CD4-positive, alpha-beta T cell treated with Interleukin-15 for 1 hour (primary cell): ENCODE measurements at regions not wholly inside any gene's neighbourhood (a gene's known extent, or its start where the extent isn't known, plus 50 kb on each side); places are given as distances from the start of the nearest gene placed in this dataset.
"Not testable (repeated sequence)": the region's sequence is repeated elsewhere in the genome, so short reads cannot be mapped to it uniquely, and the experiment has no call there.

Source experiments
- DNase-seq: peaks from one replicate; pipeline ENCODE4 v3.0.0-alpha.2; 2020

GRCh38 chr4:1558205-1558604 is 125.9 kb downstream of the FAM53A start:
- DNase-seq, result no peak

- DNase-seq, result no peak
Measured at GRCh38 chr4:1557221-1557597, 126.9 kb downstream of the FAM53A start.

GRCh38 chr4:1556541-1557220 is 127.4 kb downstream of the FAM53A start:
- no peak for DNase-seq

DNA sequence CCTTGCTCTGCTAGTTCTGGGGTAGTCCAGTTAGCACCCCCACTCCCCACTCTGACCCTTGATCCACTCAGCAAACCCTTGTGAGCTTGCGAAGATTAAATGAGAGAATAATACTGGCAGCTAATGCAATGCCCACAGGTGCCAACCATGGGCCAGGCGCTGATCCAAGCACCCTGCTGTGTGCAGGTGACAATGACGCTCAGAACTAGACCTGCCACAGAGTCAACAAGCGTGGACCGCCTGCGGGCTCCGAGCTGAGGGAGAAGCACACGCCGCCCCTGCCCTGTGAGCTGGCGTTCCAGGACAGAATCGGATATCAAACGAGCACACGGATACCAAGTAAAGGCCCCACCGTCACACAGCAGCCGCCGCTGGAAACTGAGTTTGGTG is 129.2 kb downstream of the FAM53A start:
- DNase-seq, result no peak

DNA sequence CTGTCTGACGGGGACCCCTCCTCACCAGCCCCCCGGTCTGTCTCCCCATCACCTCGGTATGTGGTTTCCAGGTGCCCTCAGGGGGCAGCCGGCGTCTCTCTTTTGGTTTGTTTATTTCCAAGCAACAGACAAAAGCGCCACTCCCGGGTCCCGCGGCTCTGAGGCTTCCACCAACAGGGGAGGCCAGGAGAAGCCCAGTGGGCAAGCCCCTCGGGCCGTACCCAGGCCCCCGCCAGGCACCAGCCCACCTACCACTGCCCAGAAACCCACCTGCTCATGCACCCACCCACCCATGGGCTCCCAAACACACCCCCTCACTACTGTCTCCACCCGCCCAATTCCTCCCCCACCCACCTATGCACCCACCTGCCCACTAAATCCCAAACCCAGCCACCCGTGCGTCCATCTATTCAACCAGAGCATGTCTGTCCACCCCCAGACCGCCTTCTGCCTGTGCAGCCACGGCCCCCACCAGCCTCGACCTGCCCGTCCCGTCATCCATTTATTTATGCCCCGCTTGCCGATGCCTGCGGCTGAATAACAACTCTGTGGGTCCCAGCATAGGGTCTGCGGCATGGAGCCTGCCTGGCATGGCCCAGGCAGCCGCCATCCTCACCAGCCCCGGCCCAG is 129.8 kb downstream of the FAM53A start:
- no peak for DNase-seq

GRCh38 chr4:1553365-1553764 is 130.7 kb downstream of the FAM53A start:
- DNase-seq, result no peak

DNA sequence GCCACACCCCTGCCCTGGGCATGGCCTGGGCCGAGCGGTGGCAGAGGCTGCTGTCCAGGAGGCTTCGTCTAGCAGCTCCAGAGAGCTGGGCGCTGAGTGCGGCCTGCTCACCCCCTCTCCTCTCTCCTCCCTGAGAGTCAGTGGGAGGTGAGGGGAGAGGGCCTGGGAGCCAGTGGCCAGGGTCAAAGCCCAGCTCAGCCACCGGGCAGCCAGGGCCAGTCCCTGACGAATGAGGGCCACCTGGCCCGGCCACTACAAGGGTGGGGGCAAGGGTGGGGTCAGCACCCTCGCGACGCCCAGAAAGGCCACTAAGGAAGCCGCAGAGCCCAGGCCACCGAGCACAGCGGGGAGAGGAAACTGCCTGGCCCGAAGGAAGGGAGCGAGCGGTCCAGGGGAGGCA is 131.7 kb downstream of the FAM53A start:
- DNase-seq, result no peak

DNA sequence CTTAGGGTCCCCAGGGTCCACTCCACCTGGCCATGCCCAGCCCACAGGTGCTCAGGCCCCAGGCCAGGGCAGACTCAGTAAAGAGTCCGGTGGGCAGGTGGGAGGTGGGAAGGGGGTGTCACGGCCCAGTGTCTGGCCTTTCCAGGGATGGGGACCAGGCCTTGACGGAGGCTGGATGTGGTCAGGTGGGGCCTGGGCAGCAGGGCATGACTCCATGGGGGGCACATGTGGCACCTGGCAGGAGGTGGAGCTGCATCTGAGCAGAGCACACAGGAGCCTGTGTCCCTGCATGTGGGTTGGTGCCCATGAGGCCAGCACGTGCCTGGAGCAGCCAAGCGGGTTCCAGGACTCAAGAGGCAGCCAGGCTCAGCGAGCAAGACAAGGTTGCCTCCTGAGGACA is 132.9 kb downstream of the FAM53A start:
- no peak for DNase-seq

- no peak for DNase-seq
Measured at GRCh38 chr4:1550122-1551070, 133.7 kb downstream of the FAM53A start.

GRCh38 chr4:1549638-1550035 is 134.5 kb downstream of the FAM53A start:
- DNase-seq, result no peak

GRCh38 chr4:1548827-1549637 is 135.1 kb downstream of the FAM53A start:
- DNase-seq, result peak; percentile 45

GRCh38 chr4:1547856-1548826 is 136.0 kb downstream of the FAM53A start:
- no peak for DNase-seq

DNA sequence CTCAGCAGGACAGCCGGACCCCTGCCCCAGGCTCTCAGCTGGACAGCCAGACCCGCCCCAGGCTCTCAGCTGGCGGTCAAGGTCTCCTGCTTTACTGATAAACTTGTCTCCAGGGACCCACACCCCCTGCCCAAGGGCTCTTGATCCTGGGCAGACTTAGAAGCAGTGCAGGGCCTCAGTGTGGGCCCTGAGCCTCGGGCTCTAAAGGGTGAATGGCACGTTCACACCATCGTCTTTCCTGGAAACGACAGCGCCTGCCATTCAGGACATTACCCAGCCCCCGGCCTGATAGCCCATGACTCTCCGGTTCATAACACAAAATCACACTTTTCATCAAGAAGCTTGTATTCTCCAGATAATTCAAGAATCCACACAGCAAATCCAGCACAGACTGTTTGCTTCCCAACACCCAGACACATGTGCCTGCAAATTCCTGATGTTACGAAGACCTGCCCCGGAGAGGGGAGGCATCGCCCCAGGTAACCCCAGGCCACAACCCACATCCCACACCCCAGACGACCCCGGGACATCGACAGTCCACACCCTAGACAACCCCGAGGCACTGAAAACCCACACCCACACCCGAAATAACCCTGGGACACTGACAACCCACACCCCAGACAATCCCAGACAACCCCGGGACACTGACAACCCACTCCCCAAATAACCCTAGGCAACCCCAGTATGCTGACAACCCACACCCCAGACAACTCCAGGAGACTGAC is 136.8 kb downstream of the FAM53A start:
- DNase-seq, result no peak

DNA sequence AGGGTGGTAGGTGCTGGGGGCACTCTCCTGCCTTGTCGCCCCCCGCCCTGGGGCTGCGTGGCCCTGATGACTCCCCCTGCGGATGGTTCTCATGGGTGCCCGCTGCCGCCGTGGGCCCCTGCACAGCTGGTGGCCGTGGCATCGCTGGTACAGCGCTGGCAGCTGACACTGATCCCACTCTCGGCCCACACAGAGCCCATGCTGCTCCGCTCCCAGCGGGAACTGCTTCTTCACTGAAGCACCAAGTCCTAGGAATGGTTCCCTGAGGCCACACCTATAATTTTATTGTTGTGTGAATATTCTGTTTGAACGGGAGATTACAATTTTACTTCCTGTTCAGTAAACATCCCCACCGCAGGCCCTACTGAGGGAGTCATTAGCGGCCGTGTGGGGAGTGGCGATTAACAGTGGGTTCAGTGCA is 138.6 kb upstream of the NKX1-1 start:
- DNase-seq, result no peak

DNA sequence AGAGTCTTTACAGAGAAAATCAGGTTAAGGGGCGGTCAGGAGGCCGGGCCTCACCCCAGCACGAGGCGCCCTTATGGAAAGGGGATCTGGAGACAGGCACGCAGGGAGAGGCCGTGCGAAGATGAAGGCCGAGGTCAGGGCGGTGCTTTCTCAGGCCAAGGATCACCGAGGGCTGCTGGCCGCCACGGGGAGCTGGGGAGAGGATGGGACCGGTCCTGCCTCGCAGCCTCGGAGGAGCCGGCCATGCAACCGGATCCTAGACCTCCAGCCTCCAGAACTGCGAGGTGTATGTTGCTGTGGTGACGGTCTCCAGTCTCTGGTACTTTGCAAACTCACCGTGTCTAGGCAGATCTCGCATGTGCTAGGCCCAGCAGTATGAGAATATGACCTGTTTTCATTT is 138.2 kb upstream of the NKX1-1 start:
- not testable (repeated sequence) for DNase-seq

DNA sequence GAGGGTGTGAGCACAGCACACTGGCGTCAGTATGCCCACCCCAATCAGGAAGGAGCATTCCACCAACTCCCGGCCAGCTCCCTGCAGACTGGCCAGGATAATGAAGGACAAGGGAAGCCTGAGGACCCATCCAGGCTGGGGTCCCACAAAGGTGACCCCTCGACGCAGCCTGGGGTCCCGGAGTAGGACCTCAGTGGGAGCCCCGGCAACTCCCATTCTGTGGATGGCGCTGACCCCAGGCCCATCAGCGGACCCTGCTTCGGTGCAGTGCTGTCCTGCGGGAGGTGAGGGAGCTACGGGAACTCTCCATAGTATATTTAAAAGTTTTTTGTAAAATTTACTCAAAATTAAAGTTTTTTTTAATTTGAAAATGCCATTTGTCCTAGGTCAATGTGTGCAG is 137.7 kb upstream of the NKX1-1 start:
- no peak for DNase-seq

DNA sequence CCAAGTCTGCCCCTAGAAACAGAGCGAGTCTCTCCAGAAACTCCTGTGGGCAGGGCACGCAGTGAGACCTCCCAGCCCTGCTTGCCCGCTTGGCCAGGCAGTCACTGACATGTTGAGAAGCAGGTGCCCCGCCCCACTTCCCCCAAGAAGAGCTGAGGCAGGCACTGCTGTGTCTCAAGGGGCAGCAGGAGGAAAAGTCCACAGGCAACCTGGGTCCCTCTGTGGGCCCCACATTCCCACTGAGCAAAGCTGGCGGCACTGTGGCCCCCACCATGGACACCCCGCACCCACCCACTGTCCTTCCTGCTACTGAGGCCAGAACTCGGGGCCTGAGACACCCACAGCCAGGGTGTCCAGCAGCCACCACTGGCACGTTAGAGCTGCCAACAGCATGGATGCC is 137.3 kb upstream of the NKX1-1 start:
- no peak for DNase-seq

- DNase-seq, result no peak
Measured at GRCh38 chr4:1542516-1543320, 136.5 kb upstream of the NKX1-1 start.

DNA sequence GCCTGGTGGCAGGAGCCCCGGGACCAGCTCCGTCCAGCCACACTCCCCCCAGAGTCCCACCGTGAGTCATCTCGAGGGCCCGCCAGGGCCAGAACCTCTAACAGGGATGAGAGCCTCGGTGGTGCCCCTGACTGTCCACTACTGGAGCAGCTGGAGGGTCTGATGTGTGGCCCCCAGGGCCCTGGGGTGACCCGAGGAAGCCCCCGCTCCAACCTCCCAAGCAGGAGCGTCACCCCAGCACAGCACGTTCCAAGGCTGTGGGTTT is 135.9 kb upstream of the NKX1-1 start:
- DNase-seq, result no peak

DNA sequence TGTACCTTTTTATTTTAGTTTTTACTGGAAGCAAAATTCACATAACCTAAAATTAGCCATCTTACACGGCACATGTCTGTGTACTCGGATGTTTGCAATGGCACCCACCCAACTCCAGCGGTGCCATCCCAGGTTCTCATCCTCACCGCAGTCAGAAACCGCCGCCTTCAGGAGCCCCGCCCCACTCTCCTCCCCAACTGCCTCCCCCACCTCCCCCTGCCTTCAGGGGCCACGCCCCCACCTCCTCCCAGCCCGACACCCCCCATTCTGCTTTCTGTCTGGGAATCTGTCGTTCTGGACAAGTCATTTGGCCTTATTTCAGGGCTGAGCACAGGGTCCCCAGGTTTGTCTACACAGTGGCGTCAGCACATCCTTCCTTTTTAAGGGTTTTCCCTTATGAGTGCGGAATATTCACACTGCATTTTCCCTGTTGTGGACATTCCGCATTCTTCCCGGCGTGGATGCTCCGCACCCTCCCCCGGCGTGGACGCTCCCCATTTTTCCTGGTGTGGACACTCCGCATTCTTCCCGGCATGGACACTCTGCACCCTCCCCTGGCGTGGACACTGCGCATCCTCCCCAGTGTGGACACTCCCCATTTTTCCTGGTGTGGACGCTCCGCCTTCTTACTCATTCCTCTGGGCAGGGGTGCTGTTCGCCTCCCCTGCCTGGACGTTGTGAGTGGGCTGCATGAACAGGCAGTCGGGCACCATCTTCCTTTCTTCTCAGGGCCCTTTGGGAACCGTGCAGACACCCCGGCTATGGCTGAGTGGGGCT is 135.4 kb upstream of the NKX1-1 start:
- no peak for DNase-seq
